ENCODE measurements at regions not wholly inside any gene's neighbourhood (a gene's known extent, or its start where the extent isn't known, plus 50 kb on each side); places are given as distances from the start of the nearest gene placed in this dataset.

DNA sequence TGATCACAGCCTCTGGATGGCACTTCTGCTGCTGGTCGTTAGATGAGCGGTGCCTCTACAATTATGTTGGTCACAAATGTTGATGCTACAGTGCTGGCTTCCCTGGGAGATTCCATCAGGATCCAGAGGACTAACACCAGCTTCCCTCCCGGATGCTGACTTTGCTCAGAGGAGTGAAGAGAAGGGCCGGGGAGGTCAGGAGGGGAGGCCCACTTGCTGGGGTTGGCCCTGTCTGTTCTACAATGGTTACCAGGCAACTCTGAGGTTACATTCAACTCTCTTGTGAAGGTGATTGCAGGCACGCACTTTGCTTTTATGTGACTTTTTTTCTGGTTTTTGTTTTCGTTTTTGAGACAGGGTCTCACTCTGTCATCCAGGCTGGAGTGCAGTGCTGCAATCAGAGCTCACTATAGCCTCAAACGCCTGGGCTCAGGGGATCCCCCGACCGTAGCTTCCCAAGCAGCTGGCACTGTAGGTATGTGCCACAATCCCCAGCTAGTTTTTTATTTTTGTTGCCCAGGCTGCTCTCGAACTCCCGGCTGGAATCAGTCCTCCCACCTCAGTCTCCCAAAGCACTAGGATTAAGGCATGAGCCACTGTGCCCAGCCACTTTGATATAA is 112.5 kb downstream of the ADSS2 start:
- TF ChIP-seq ZNF274 (IDR thresholded peaks at IDR 0.05; ENCODE audit: low read depth, low read length), result no peak

DNA sequence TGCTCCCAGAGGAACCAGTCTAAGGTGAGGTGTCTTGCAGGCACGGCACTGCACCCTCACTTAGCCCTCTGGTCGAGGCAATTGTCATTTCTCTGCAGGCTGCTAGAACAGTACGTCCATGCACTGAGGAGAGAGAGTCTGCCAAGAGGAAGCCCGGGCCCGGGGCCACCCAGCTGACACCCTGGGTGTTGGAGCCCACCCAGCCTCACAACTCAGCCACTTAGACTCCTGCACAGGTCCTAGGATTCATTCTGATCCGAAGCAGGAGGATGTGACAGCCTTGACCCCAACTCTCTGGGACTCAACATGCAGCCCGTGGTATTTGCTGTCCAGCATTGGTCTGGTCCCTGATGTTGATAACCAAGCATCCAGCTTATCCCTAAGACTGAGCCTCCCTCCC is 111.9 kb downstream of the ADSS2 start:
- H3K4me3 ChIP-seq (ENCODE audit: low read length), result no peak overlapping the region
- TF ChIP-seq ZNF274 (IDR thresholded peaks at IDR 0.05; ENCODE audit: low read depth, low read length), result no peak

More for the DNA sequence above, 112.5 kb downstream of the ADSS2 start:
- no peak overlapping the region for H3K4me3 ChIP-seq (ENCODE audit: low read length)

DNA sequence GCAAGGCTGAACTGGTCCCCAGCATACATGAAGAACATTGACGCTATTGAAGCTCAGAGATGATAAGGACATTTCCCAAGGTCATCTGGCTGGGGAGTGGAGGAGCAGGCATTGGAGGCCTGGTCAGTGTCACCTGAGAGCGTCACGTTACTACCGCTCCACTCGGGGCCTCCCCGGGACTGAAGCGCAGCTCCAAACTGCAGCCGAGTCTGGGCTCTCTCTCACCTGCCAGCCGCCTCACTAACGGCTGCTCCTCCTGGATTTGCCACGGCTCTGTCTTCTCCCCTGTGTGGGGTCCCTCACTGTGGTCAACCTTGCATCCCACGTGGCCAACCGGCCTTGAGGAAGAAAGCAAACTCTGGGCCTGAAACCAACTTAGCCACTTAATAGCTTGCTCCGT is 111.3 kb downstream of the ADSS2 start:
- TF ChIP-seq ZNF274 (IDR thresholded peaks at IDR 0.05; ENCODE audit: low read depth, low read length), result no peak

DNA sequence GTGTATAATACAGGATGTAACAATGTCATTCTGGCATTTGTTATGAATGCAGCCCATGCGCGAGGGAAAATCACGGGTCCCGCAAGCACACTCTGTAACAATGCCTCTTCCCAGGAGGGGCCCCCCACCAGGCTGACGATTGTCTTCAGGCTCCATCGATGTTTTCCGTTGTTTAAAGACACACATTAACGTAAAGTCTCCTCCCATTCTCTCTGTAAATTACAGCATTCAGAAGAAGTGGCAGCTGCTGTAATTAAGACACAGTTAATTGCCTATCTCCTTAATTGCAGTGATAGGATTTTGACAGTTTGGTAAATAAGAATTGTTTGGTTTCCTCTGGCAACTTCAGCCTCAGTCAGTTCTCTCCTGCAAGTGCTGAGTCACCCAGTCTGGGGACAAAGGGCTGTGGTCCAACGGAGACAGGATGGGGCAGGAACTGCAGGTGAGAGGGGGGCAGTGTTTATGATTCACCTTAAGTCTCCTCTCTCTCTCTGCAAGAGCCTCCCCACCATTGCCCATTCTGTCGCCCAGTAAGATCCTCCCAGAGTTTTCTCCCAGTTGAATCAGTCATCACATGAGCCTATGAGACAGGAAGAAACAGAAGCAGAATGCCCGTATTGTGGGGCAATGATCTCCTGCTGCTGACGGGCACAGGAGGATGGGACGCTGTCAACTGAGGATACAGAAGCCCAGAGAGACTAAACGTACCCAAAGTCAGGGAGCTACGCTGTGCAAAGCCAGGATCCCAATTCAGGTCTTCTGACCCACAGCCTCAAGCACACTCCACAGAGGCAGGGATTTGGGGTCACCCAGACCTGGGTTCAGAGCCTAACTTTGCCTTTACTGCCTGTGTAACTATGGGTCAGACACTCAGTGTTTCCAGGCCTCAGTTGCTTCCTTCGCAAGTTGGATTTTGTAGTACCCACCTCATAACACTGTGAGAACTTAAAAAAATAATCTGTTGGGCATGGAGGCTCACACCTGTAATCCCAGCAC is 110.0 kb downstream of the ADSS2 start:
- TF ChIP-seq ZNF274 (IDR thresholded peaks at IDR 0.05; ENCODE audit: low read depth, low read length), result no peak
- H3K4me3 ChIP-seq (ENCODE audit: low read length), result no peak overlapping the region

More for the DNA sequence above, 111.3 kb downstream of the ADSS2 start:
- H3K4me3 ChIP-seq (ENCODE audit: low read length), result no peak overlapping the region

- TF ChIP-seq ZNF274 (IDR thresholded peaks at IDR 0.05; ENCODE audit: low read depth, low read length), result no peak
- no peak overlapping the region for H3K4me3 ChIP-seq (ENCODE audit: low read length)
Observed at GRCh38 chr1:244344001-244344400, 107.7 kb downstream of the ADSS2 start.

DNA sequence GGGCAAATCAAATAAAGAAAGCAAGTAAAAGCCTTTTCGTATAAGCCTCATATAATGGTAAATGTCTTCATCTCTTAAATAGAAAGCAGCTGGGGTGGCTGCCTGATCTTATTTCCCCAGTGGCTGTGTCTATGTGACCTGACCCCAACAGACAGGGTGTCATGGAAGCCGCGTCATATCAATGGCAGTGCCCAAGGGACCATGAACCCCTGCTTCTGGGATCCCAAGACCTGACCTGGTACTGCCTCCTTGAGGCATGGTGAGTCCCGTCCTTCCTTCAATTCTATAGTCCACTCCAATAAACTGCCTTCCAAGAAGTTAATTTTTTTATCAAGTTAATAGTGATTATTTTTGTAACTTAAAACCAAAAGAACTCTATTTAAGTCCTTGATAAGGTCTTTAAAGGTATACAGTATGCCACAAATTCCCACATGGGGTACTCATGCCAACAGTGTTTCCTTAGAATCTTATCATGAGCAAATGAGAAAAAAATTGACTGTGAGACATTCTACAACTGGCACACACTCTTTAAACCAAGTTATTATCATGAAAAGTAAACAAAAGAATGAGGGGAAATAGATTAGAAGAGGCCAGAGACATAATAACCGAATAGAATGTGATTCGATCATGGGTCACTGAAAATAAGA is 104.6 kb downstream of the ADSS2 start:
- no peak overlapping the region for H3K4me3 ChIP-seq (ENCODE audit: low read length)
- TF ChIP-seq ZNF274 (IDR thresholded peaks at IDR 0.05; ENCODE audit: low read depth, low read length), result no peak

DNA sequence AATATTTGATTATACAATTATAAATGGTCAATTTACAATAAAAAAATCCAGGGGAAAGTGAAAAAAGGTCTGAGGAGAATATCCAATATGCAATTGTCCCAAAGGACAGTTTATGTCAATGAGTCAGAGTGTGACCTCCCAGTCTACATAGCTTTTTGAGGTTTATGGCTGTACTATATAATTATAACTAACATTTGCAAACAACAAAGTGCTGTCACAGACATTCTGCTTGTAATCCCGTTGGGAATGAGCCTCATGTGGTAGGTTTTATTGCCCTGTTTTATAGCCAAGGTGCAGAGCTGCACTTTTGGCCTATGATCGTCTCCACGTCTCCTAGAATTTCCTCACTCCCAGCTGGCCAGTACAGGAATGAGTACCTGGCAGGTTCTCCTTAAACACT is 103.8 kb downstream of the ADSS2 start:
- TF ChIP-seq ZNF274 (IDR thresholded peaks at IDR 0.05; ENCODE audit: low read depth, low read length), result no peak
- no peak overlapping the region for H3K4me3 ChIP-seq (ENCODE audit: low read length)

GRCh38 chr1:244349103-244349531 is 102.6 kb downstream of the ADSS2 start:
- no peak overlapping the region for H3K4me3 ChIP-seq (ENCODE audit: low read length)

GRCh38 chr1:244349581-244350001 is 102.1 kb downstream of the ADSS2 start:
- no peak for TF ChIP-seq ZNF274 (IDR thresholded peaks at IDR 0.05; ENCODE audit: low read depth, low read length)
- no peak overlapping the region for H3K4me3 ChIP-seq (ENCODE audit: low read length)

More at GRCh38 chr1:244349103-244349531, 102.6 kb downstream of the ADSS2 start:
- no peak for TF ChIP-seq ZNF274 (IDR thresholded peaks at IDR 0.05; ENCODE audit: low read depth, low read length)

DNA sequence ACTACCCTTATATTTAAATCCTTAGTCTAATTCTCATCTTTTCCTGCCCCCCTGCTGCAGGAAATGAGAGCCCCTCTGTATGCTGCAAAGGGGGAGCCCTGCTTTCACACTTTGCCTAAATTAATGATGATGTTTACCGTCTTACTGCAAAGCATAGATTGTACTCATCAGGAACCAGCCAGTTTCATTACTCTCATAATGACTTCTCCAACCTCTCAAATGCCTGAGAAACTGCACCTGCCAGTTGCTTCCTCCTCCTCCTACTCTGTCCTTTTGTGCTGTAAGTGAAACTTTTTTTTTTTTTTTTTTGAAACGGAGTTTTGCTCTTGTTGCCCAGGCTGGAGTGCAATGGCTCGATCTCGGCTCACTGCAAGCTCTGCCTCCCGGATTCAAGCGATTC is 101.7 kb downstream of the ADSS2 start:
- TF ChIP-seq ZNF274 (IDR thresholded peaks at IDR 0.05; ENCODE audit: low read depth, low read length), result no peak
- no peak overlapping the region for H3K4me3 ChIP-seq (ENCODE audit: low read length)

DNA sequence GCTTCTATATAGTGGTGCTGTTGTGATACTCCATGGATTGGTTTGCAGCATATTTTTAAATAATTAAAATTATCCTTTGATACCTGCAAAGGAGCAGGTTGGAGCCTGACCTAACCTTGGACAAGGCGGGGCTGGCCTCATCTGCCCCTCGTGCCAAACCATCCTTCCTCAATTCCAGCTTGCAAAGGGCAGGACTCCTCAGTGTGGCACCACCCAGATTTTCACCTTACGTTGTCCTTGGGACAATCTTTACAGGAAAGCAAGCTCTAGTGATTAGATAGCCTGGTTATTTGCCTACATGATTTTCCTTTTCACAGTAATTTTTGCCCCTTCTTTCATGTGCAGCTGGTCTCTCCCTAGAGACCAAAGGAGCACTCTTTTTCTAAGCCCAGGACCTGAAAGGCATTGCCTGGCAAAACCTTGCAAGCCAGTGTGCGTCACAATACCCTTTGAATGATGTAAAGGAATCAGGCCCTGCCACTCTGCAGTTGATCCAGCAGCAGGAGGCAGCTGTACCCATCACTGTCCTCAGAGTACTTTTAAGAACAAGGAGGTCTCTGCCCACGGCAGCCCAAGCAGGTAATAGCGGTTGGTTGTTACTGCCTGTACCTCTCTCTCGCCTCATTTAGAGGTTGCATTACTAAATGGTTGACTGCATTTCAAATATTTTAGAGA is 99.4 kb downstream of the ADSS2 start:
- no peak overlapping the region for H3K4me3 ChIP-seq (ENCODE audit: low read length)
- TF ChIP-seq ZNF274 (IDR thresholded peaks at IDR 0.05; ENCODE audit: low read depth, low read length), result no peak

DNA sequence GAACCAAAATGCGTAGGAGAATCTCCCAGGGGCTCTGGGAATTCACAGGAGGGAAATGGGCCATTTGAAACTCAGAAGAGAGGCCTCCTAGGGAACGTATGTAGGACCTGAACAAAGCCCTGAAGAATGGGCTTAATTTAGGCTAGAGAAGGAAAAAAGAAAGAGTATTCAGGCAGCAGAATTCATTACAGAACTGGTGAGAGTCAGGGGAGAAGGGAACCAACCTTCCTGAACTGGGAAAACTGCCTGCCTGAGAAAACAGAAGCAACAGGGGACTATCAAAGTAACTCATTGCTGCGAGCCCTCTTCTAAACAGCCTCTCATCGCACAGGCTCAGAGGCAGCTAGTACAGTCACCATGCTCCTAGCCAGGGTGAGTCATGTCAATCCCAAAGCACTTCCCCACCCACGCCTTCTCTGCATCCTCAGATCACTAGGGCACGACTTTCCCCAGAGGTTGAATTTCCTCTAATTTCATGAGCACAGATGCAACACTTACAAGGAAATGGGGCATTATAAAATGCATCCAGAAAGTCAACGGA is 98.1 kb downstream of the ADSS2 start:
- no peak overlapping the region for H3K4me3 ChIP-seq (ENCODE audit: low read length)
- no peak for TF ChIP-seq ZNF274 (IDR thresholded peaks at IDR 0.05; ENCODE audit: low read depth, low read length)

DNA sequence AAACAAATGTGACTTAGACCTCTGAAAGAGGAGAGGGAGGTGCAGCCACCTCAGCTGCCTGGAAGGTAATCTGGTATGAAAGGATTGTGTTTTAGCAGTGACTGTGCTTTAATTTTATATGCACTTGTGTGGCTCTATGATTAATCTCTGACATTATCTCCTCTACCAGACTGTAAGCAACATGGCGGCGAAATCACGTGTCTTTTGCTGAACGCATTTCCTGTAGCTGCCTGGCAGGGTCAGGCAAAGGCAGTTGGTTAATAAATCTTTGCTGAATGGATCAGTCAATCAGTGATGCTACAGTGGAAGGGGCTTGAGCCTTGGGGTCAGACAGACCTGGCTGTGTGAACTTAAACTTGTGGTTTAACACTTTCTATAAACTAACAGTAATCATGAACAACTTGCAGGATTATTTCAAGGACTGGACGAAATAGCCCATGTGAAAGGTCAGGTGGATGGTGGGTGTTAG is 96.9 kb downstream of the ADSS2 start:
- H3K4me3 ChIP-seq (ENCODE audit: low read length), result no peak overlapping the region
- TF ChIP-seq ZNF274 (IDR thresholded peaks at IDR 0.05; ENCODE audit: low read depth, low read length), result no peak
